MG63 (cell line): ENCODE measurements at regions not wholly inside any gene's neighbourhood (a gene's known extent, or its start where the extent isn't known, plus 50 kb on each side); places are given as distances from the start of the nearest gene placed in this dataset.
"Not testable (repeated sequence)": the region's sequence is repeated elsewhere in the genome, so short reads cannot be mapped to it uniquely, and the experiment has no call there.

Source experiments
- DNase-seq: peaks from one replicate; pipeline ENCODE4 v3.0.0-alpha.2; 2020
- H3K27me3 ChIP-seq: fragments of 250-450 bp; sonication (Bioruptor Pico); 2 replicates; pipeline ENCODE4 v1.5.1; 2020; ENCODE audit warnings: mild to moderate bottlenecking, moderate library complexity
- H3K36me3 ChIP-seq: fragments of 250-450 bp; sonication (Bioruptor Pico); 2 replicates; pipeline ENCODE4 v1.5.1; 2020; ENCODE audit warnings: mild to moderate bottlenecking, moderate library complexity
- H3K4me3 ChIP-seq: fragments of 250-450 bp; sonication (Bioruptor Pico); 2 replicates; pipeline ENCODE4 v1.5.1; 2020; ENCODE audit warnings: mild to moderate bottlenecking, moderate library complexity
- H3K9me3 ChIP-seq: fragments of 250-450 bp; sonication (Bioruptor Pico); 2 replicates; pipeline ENCODE4 v1.5.1; 2020; ENCODE audit warnings: mild to moderate bottlenecking, moderate library complexity

GRCh38 chr4:84324303-84325245 lies 174.5 kb downstream of the NKX6-1 start:
- Histone ChIP-seq H3K27me3 (no peaks in the 10 kb centered on the region), H3K9me3 (no peaks in the 10 kb centered on the region), H3K36me3 (no peaks in the 10 kb centered on the region), H3K4me3 (no peak overlapping the region)
- DNase-seq, result peak; percentile 3

- no peaks in the 10 kb centered on the region for H3K9me3 ChIP-seq
- no peaks in the 10 kb centered on the region for H3K27me3 ChIP-seq
- DNase-seq, result peak; percentile 62
- no peak overlapping the region for H3K4me3 ChIP-seq
- H3K36me3 ChIP-seq, result no peaks in the 10 kb centered on the region
Observed at GRCh38 chr4:84319124-84319523, 180.0 kb downstream of the NKX6-1 start.

- Histone ChIP-seq H3K36me3 (no peaks in the 10 kb centered on the region), H3K27me3 (no peaks in the 10 kb centered on the region), H3K4me3 (no peak overlapping the region), H3K9me3 (no peaks in the 10 kb centered on the region)
- no peak for DNase-seq
Observed at GRCh38 chr4:84317513-84317912, 181.6 kb downstream of the NKX6-1 start.

GRCh38 chr4:84312426-84313012 lies 186.6 kb downstream of the NKX6-1 start:
- Histone ChIP-seq H3K36me3 (no peaks in the 10 kb centered on the region), H3K4me3 (no peak overlapping the region), H3K27me3 (no peaks in the 10 kb centered on the region), H3K9me3 (no peaks in the 10 kb centered on the region)
- DNase-seq, result no peak

GRCh38 chr4:84309191-84309590 lies 189.9 kb downstream of the NKX6-1 start:
- Histone ChIP-seq H3K36me3 (no peaks in the 10 kb centered on the region), H3K27me3 (no peaks in the 10 kb centered on the region), H3K4me3 (no peak overlapping the region), H3K9me3 (no peaks in the 10 kb centered on the region)
- no peak for DNase-seq

DNA sequence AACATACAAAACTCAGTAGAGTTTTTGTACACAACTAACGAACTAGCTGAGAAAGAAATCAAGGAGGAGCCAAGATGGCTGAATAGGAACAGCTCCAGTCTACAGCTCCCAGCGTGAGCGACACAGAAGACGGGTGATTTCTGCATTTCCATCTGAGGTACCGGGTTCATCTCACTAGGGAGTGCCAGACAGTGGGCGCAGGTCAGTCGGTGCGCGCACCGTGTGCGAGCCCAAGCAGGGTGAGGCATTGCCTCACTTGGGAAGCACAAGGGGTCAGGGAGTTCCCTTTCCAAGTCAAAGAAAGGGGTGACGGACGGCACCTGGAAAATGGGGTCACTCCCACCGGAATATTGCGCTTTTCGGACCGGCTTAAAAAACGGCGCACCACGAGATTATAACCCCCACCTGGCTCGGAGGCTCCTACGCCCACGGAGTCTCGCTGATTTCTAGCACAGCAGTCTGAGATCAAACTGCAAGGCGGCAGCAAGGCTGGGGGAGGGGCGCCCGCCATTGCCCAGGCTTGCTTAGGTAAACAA lies 200.3 kb downstream of the NKX6-1 start:
- H3K27me3 ChIP-seq, H3K9me3 ChIP-seq, DNase-seq, H3K4me3 ChIP-seq, H3K36me3 ChIP-seq: not testable (repeated sequence)

DNA sequence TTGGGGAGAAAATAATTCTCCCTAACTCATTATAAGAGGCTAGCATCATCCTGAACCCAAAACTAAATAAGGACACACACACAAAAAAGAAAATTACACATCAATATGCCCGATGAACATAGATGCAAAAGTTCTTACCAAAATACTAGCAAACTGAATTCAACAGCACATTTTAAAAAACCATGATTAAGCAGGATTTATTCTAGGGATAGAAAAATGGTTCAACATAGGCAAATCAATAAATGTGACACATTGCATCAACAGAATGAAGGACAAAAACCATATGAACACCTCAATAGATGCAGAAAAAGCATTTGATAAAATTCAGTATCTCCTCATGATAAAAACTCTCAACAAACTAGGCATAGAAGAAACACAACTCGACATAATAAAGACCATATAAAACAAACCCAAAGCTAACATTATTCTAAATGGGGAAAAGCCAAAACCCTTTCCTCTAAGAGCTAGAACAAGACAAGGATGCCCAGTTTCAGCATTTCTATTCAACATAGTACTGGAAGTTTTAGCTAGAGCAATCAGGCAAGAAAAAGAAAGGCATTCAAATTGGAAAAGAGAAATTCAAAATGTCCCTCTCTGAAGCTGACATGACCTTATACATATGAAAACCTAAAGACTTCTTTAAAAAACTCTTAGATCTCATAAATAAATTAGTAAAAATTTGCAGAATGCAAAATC lies 200.9 kb downstream of the NKX6-1 start:
- Histone ChIP-seq H3K36me3 (no peaks in the 10 kb centered on the region), H3K4me3 (no peak overlapping the region), H3K9me3 (no peaks in the 10 kb centered on the region), H3K27me3 (no peaks in the 10 kb centered on the region)
- DNase-seq, result no peak

DNA sequence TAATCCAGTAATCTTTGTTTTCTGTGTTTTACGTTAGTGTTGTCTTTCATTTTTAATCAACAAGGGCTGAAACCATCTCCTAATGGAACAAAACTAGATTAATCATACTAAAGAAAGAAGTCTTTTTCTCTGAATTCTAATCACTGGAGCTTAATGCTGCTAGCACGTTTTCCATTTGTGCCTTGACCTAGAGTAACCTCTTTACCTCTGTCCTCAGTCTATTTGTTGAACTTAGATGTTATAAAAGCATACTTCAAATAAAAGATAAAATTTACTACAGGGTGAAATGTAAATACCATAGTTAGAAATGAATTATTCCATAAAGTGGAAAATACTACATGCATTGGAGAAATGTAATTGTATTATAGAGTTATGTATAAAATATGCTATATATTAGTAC lies 207.1 kb downstream of the NKX6-1 start:
- no peak for DNase-seq
- no peaks in the 10 kb centered on the region for H3K27me3 ChIP-seq

GRCh38 chr4:84286048-84286447 lies 213.0 kb downstream of the NKX6-1 start:
- H3K9me3 ChIP-seq, result no peaks in the 10 kb centered on the region
- H3K4me3 ChIP-seq, result no peak overlapping the region
- DNase-seq, result no peak
- H3K36me3 ChIP-seq, result no peaks in the 10 kb centered on the region
- H3K27me3 ChIP-seq, result no peaks in the 10 kb centered on the region

More for the DNA sequence above, 207.1 kb downstream of the NKX6-1 start:
- Histone ChIP-seq H3K4me3 (no peak overlapping the region), H3K9me3 (no peaks in the 10 kb centered on the region), H3K36me3 (no peaks in the 10 kb centered on the region)

- peak; percentile 19 for DNase-seq
- no peaks in the 10 kb centered on the region for H3K36me3 ChIP-seq
- no peaks in the 10 kb centered on the region for H3K27me3 ChIP-seq
- no peak overlapping the region for H3K4me3 ChIP-seq
- no peaks in the 10 kb centered on the region for H3K9me3 ChIP-seq
Observed at GRCh38 chr4:84279678-84280077, 219.4 kb downstream of the NKX6-1 start.

GRCh38 chr4:84277923-84278322 lies 221.2 kb downstream of the NKX6-1 start:
- Histone ChIP-seq H3K4me3 (no peak overlapping the region), H3K27me3 (no peaks in the 10 kb centered on the region), H3K9me3 (no peaks in the 10 kb centered on the region), H3K36me3 (no peaks in the 10 kb centered on the region)
- DNase-seq, result no peak

GRCh38 chr4:84276752-84277151 lies 222.3 kb downstream of the NKX6-1 start:
- DNase-seq, result no peak
- Histone ChIP-seq H3K36me3 (no peaks in the 10 kb centered on the region), H3K9me3 (no peaks in the 10 kb centered on the region), H3K4me3 (no peak overlapping the region), H3K27me3 (no peaks in the 10 kb centered on the region)

- Histone ChIP-seq H3K9me3 (no peaks in the 10 kb centered on the region), H3K36me3 (no peaks in the 10 kb centered on the region), H3K4me3 (no peak overlapping the region), H3K27me3 (no peaks in the 10 kb centered on the region)
- no peak for DNase-seq
Observed at GRCh38 chr4:84269536-84270044, 229.5 kb downstream of the NKX6-1 start.

GRCh38 chr4:84264652-84265051 lies 234.4 kb downstream of the NKX6-1 start:
- H3K4me3 ChIP-seq, result no peak overlapping the region
- H3K9me3 ChIP-seq, result no peaks in the 10 kb centered on the region; the same call in 1 of the 2 replicates
- no peaks in the 10 kb centered on the region for H3K36me3 ChIP-seq
- DNase-seq, result no peak
- H3K27me3 ChIP-seq, result no peaks in the 10 kb centered on the region

DNA sequence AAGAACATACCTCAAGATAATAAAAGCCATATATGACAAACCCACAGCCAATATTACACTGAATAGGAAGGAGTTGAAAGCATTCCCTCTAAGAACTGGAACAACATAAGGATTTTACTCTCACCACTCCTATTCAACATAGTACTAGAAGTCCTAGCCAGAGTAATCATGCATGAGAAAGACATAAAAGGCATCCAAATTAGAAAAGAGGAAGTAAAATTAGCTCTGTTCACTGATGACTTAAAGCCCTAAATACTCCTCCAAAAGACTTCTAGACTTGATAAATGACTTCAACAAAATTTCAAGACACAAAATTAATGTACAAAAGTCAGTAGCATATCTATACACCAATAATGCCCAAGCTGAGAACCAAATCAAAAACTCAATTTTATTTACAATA lies 235.7 kb downstream of the NKX6-1 start:
- Histone ChIP-seq H3K9me3 (no peaks in the 10 kb centered on the region; the same call in 1 of the 2 replicates), H3K27me3 (no peaks in the 10 kb centered on the region), H3K4me3 (no peak overlapping the region), H3K36me3 (no peaks in the 10 kb centered on the region)
- DNase-seq, result no peak

- Histone ChIP-seq H3K36me3 (no peaks in the 10 kb centered on the region), H3K9me3 (no peaks in the 10 kb centered on the region; the same call in 1 of the 2 replicates), H3K27me3 (no peaks in the 10 kb centered on the region), H3K4me3 (no peak overlapping the region)
- no peak for DNase-seq
Observed at GRCh38 chr4:84260495-84260894, 238.6 kb downstream of the NKX6-1 start.
